ENCODE measurements at regions not wholly inside any gene's neighbourhood (a gene's known extent, or its start where the extent isn't known, plus 50 kb on each side); places are given as distances from the start of the nearest gene placed in this dataset.
A peak's percentile ranks its signal among the peaks of the same experiment; 100 is the strongest.

DNA sequence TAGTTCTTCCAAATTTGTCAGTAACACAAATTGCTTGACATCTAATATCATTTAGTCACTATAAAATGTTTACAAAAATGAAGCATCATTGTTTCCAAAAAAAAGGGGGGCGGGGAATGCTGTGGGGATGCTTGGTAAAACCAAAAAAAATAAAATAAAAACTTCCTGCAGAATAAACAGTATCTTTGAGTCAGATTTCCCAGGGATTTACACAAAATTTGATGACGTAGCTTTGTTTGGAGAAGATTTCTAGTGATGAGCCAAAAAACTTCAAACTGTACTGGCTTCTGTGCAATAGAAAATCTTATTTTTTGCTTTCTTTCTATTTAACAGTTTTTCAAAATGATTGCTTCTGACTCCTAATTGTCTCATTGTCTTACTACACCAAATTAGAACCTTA, 80.0 kb downstream of the MZT1 start:
- Histone ChIP-seq H3K9ac (ENCODE audit: low read depth, low read length) (no peak overlapping the region), H2AFZ (ENCODE audit: low read depth, low read length) (no peak overlapping the region), H3K27me3 (ENCODE audit: insufficient read depth, low read length, poor library complexity) (peaks cover 12% of the 10 kb centered on the region), H3K27ac (ENCODE audit: low read length) (no peak overlapping the region), H3K4me2 (ENCODE audit: insufficient read depth, low read length) (no peak overlapping the region), H3K36me3 (ENCODE audit: insufficient read depth, low read length) (no peaks in the 10 kb centered on the region), H3K4me1 (ENCODE audit: insufficient read depth, low read length) (no peaks in the 10 kb centered on the region), H4K20me1 (ENCODE audit: insufficient read depth, low read length) (no peaks in the 10 kb centered on the region), H3K9me3 (ENCODE audit: insufficient read depth, low read length, severe bottlenecking) (no peaks in the 10 kb centered on the region), H3K4me3 (ENCODE audit: low read depth in 1 of 2, low read length in 2 of 2) (no peak overlapping the region), H3K79me2 (ENCODE audit: insufficient read depth, low read length) (no peaks in the 10 kb centered on the region)
- TF ChIP-seq EZH2 (IDR thresholded peaks at IDR 0.05; ENCODE audit: borderline replicate concordance, low read depth, low read length, severe bottlenecking) (no peak), CTCF (IDR thresholded peaks at IDR 0.05; ENCODE audit: borderline replicate concordance, extremely low read depth, low read length, poor library complexity, severe bottlenecking) (no peak)
- DNase-seq (no peak), ATAC-seq (ENCODE audit: insufficient read depth, low read depth) (no peak)

DNA sequence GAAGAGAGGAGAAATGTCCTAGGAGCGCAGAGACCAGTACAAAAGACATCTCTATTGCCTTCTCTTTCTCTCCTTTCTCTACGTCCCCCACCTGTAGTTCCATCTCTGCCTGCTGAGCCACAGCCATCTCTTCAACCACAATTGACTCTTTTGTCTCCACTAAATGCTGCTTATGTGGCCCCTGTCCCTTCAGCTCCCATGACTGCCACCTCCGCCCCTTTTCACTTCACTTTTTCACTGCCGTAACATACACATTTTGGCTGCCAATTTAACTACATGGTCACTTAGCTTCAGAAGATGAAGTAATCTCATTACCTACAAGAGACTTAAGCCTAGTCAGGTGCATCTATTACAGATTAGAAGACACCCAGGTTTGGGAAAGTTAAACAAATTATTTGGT, 81.9 kb downstream of the MZT1 start:
- Histone ChIP-seq H3K27me3 (ENCODE audit: insufficient read depth, low read length, poor library complexity) (peaks cover 7% of the 10 kb centered on the region), H3K4me1 (ENCODE audit: insufficient read depth, low read length) (no peaks in the 10 kb centered on the region), H3K9me3 (ENCODE audit: insufficient read depth, low read length, severe bottlenecking) (no peaks in the 10 kb centered on the region), H4K20me1 (ENCODE audit: insufficient read depth, low read length) (no peaks in the 10 kb centered on the region), H3K36me3 (ENCODE audit: insufficient read depth, low read length) (no peaks in the 10 kb centered on the region), H3K4me3 (ENCODE audit: low read depth in 1 of 2, low read length in 2 of 2) (no peak overlapping the region), H3K79me2 (ENCODE audit: insufficient read depth, low read length) (no peaks in the 10 kb centered on the region), H3K4me2 (ENCODE audit: insufficient read depth, low read length) (no peak overlapping the region), H2AFZ (ENCODE audit: low read depth, low read length) (no peak overlapping the region), H3K9ac (ENCODE audit: low read depth, low read length) (no peak overlapping the region), H3K27ac (ENCODE audit: low read length) (no peak overlapping the region)
- DNase-seq (no peak), ATAC-seq (ENCODE audit: insufficient read depth, low read depth) (no peak)
- TF ChIP-seq CTCF (IDR thresholded peaks at IDR 0.05; ENCODE audit: borderline replicate concordance, extremely low read depth, low read length, poor library complexity, severe bottlenecking) (no peak), EZH2 (IDR thresholded peaks at IDR 0.05; ENCODE audit: borderline replicate concordance, low read depth, low read length, severe bottlenecking) (no peak)

GRCh38 chr13:72643311-72643989, 84.0 kb downstream of the MZT1 start:
- no peak overlapping the region for H3K4me3 ChIP-seq (ENCODE audit: low read depth in 1 of 2, low read length in 2 of 2)
- H3K27me3 ChIP-seq (ENCODE audit: insufficient read depth, low read length, poor library complexity): peaks cover 7% of the 10 kb centered on the region
- H3K79me2 ChIP-seq (ENCODE audit: insufficient read depth, low read length): no peaks in the 10 kb centered on the region
- DNase-seq (peak; percentile 56), ATAC-seq (ENCODE audit: insufficient read depth, low read depth) (peak; percentile 56; the same call in 1 of the 3 replicates)
- no peak overlapping the region for H3K9ac ChIP-seq (ENCODE audit: low read depth, low read length)
- no peaks in the 10 kb centered on the region for H3K4me1 ChIP-seq (ENCODE audit: insufficient read depth, low read length)
- no peaks in the 10 kb centered on the region for H3K36me3 ChIP-seq (ENCODE audit: insufficient read depth, low read length)
- no peak overlapping the region for H3K27ac ChIP-seq (ENCODE audit: low read length)
- H2AFZ ChIP-seq (ENCODE audit: low read depth, low read length): no peak overlapping the region
- no peaks in the 10 kb centered on the region for H3K9me3 ChIP-seq (ENCODE audit: insufficient read depth, low read length, severe bottlenecking)
- no peak overlapping the region for H3K4me2 ChIP-seq (ENCODE audit: insufficient read depth, low read length)
- TF ChIP-seq CTCF (IDR thresholded peaks at IDR 0.05; ENCODE audit: borderline replicate concordance, extremely low read depth, low read length, poor library complexity, severe bottlenecking) (peak; percentile 77), EZH2 (IDR thresholded peaks at IDR 0.05; ENCODE audit: borderline replicate concordance, low read depth, low read length, severe bottlenecking) (no peak)
- no peaks in the 10 kb centered on the region for H4K20me1 ChIP-seq (ENCODE audit: insufficient read depth, low read length)

Measured in DND-41 (cell line).